ENCODE measurements at regions not wholly inside any gene's neighbourhood (a gene's known extent, or its start where the extent isn't known, plus 50 kb on each side); places are given as distances from the start of the nearest gene placed in this dataset.
"Not testable (repeated sequence)": the region's sequence is repeated elsewhere in the genome, so short reads cannot be mapped to it uniquely, and the experiment has no call there.

GRCh38 chr20:41738604-41739206 is 120.5 kb upstream of the CHD6 start:
- H3K4me1 ChIP-seq (ENCODE audit: control insufficient read depth, insufficient read depth, low read length) = no peaks in the 10 kb centered on the region
- no peaks in the 10 kb centered on the region for H3K27me3 ChIP-seq (ENCODE audit: control insufficient read depth, insufficient read depth, low read length)
- intact Hi-C loops (cut with micrococcal nuclease) = no loop called here
- peaks cover 3 to 6% of the 10 kb centered on the region in 2 donors for H3K27me3 Mint-ChIP-seq (ENCODE audit: low read depth in 2 of 2)
- no peak overlapping the region for H3K4me3 ChIP-seq (ENCODE audit: low read length)
- H3K36me3 Mint-ChIP-seq = no peaks in the 10 kb centered on the region
- peak; percentile 34 for TF ChIP-seq CTCF (IDR thresholded peaks at IDR 0.05)
- no peaks in the 10 kb centered on the region for H3K9me3 ChIP-seq (ENCODE audit: control insufficient read depth, insufficient read depth, low read length)
- no peak overlapping the region for H3K27ac Mint-ChIP-seq
- DNase-seq (peak in 1 of 2 donors; percentile 54), ATAC-seq (peak in 2 of 3 donors; percentile 58 to 59)
- no peak overlapping the region for H3K27ac ChIP-seq (ENCODE audit: low read length)
- no peaks in the 10 kb centered on the region for H3K36me3 ChIP-seq (ENCODE audit: control insufficient read depth, insufficient read depth, low read length)
- no peak overlapping the region for H3K4me3 Mint-ChIP-seq
- H3K4me1 Mint-ChIP-seq = no peaks in the 10 kb centered on the region
- H3K9me3 Mint-ChIP-seq = no peaks in the 10 kb centered on the region
- WGBS (ENCODE audit: insufficient coverage) = 23% methylated on average over 6 of the region's 6 CpGs

- intact Hi-C loops (cut with micrococcal nuclease) = no loop called here
- no peak overlapping the region for H3K27ac Mint-ChIP-seq
- no peaks in the 10 kb centered on the region for H3K9me3 Mint-ChIP-seq
- no peak for DNase-seq
- H3K27me3 Mint-ChIP-seq (ENCODE audit: low read depth in 2 of 2) = peaks cover 3 to 7% of the 10 kb centered on the region in 2 donors
- no peak overlapping the region for H3K4me3 Mint-ChIP-seq
- H3K27ac ChIP-seq (ENCODE audit: low read length) = no peak overlapping the region
- H3K27me3 ChIP-seq (ENCODE audit: control insufficient read depth, insufficient read depth, low read length) = no peaks in the 10 kb centered on the region
- H3K9me3 ChIP-seq (ENCODE audit: control insufficient read depth, insufficient read depth, low read length) = no peaks in the 10 kb centered on the region
- H3K4me1 ChIP-seq (ENCODE audit: control insufficient read depth, insufficient read depth, low read length) = no peaks in the 10 kb centered on the region
- H3K36me3 Mint-ChIP-seq = no peaks in the 10 kb centered on the region
- no peak overlapping the region for H3K4me3 ChIP-seq (ENCODE audit: low read length)
- TF ChIP-seq CTCF (IDR thresholded peaks at IDR 0.05) = no peak
- no peaks in the 10 kb centered on the region for H3K4me1 Mint-ChIP-seq
- ATAC-seq = no peak
- H3K36me3 ChIP-seq (ENCODE audit: control insufficient read depth, insufficient read depth, low read length) = no peaks in the 10 kb centered on the region
- WGBS (ENCODE audit: insufficient coverage) = 100% methylated on average over 1 of the region's 3 CpGs
These were observed 117.8 kb upstream of the CHD6 start for GRCh38 chr20:41735949-41736348.

GRCh38 chr20:41734506-41734945 is 116.3 kb upstream of the CHD6 start:
- Mint-ChIP-seq H3K4me3 (no peak overlapping the region), H3K36me3 (no peaks in the 10 kb centered on the region), H3K4me1 (no peaks in the 10 kb centered on the region), H3K27me3 (ENCODE audit: low read depth in 2 of 2) (peaks cover 3 to 7% of the 10 kb centered on the region in 2 donors), H3K9me3 (no peaks in the 10 kb centered on the region), H3K27ac (no peak overlapping the region)
- Histone ChIP-seq H3K4me1 (ENCODE audit: control insufficient read depth, insufficient read depth, low read length) (no peaks in the 10 kb centered on the region), H3K27ac (ENCODE audit: low read length) (no peak overlapping the region), H3K27me3 (ENCODE audit: control insufficient read depth, insufficient read depth, low read length) (no peaks in the 10 kb centered on the region), H3K4me3 (ENCODE audit: low read length) (no peak overlapping the region), H3K9me3 (ENCODE audit: control insufficient read depth, insufficient read depth, low read length) (no peaks in the 10 kb centered on the region), H3K36me3 (ENCODE audit: control insufficient read depth, insufficient read depth, low read length) (no peaks in the 10 kb centered on the region)
- ATAC-seq (peak; percentile 59 to 85 (median 76)), DNase-seq (peak in 1 of 2 donors; percentile 60)
- 36% methylated on average over 5 of the region's 5 CpGs for WGBS (ENCODE audit: insufficient coverage)
- peak; percentile 89 for TF ChIP-seq CTCF (IDR thresholded peaks at IDR 0.05)
- intact Hi-C loops (cut with micrococcal nuclease) = no loop called here

- Histone ChIP-seq H3K4me3 (ENCODE audit: low read length) (no peak overlapping the region), H3K4me1 (ENCODE audit: control insufficient read depth, insufficient read depth, low read length) (no peaks in the 10 kb centered on the region), H3K9me3 (ENCODE audit: control insufficient read depth, insufficient read depth, low read length) (no peaks in the 10 kb centered on the region), H3K36me3 (ENCODE audit: control insufficient read depth, insufficient read depth, low read length) (no peaks in the 10 kb centered on the region), H3K27me3 (ENCODE audit: control insufficient read depth, insufficient read depth, low read length) (no peaks in the 10 kb centered on the region), H3K27ac (ENCODE audit: low read length) (no peak overlapping the region)
- no peak for DNase-seq
- TF ChIP-seq CTCF (IDR thresholded peaks at IDR 0.05) = no peak
- intact Hi-C loops (cut with micrococcal nuclease) = no loop called here
- H3K4me1 Mint-ChIP-seq = no peaks in the 10 kb centered on the region
- H3K9me3 Mint-ChIP-seq = no peaks in the 10 kb centered on the region
- no peak overlapping the region for H3K27ac Mint-ChIP-seq
- peaks cover 3 to 7% of the 10 kb centered on the region in 2 donors for H3K27me3 Mint-ChIP-seq (ENCODE audit: low read depth in 2 of 2)
- H3K36me3 Mint-ChIP-seq = no peaks in the 10 kb centered on the region
- 15% methylated on average over 5 of the region's 5 CpGs for WGBS (ENCODE audit: insufficient coverage)
- H3K4me3 Mint-ChIP-seq = no peak overlapping the region
- no peak for ATAC-seq
These were observed 115.0 kb upstream of the CHD6 start for GRCh38 chr20:41733151-41733550.

GRCh38 chr20:41731198-41731597 is 113.0 kb upstream of the CHD6 start:
- H3K36me3 Mint-ChIP-seq; H3K4me3 ChIP-seq (ENCODE audit: low read length); H3K36me3 ChIP-seq (ENCODE audit: control insufficient read depth, insufficient read depth, low read length); H3K27me3 ChIP-seq (ENCODE audit: control insufficient read depth, insufficient read depth, low read length); DNase-seq; intact Hi-C loops (cut with micrococcal nuclease); ATAC-seq; H3K27ac ChIP-seq (ENCODE audit: low read length); H3K9me3 Mint-ChIP-seq; H3K27me3 Mint-ChIP-seq (ENCODE audit: low read depth in 2 of 2); H3K4me3 Mint-ChIP-seq; H3K9me3 ChIP-seq (ENCODE audit: control insufficient read depth, insufficient read depth, low read length); H3K4me1 Mint-ChIP-seq; H3K4me1 ChIP-seq (ENCODE audit: control insufficient read depth, insufficient read depth, low read length); H3K27ac Mint-ChIP-seq: not testable (repeated sequence)
- WGBS (ENCODE audit: insufficient coverage) = 100% methylated on average over 1 of the region's 3 CpGs

Measured in natural killer cell (primary cell).